AML-193 (cell line): ENCODE measurements at regions not wholly inside any gene's neighbourhood (a gene's known extent, or its start where the extent isn't known, plus 50 kb on each side); places are given as distances from the start of the nearest gene placed in this dataset.
A peak's percentile ranks its signal among the peaks of the same experiment; 100 is the strongest.

Experiments
- DNase-seq, 2 experiments: peaks; one replicate each; lab custom pipeline; 2025; lab: John Stamatoyannopoulos, UW

DNA sequence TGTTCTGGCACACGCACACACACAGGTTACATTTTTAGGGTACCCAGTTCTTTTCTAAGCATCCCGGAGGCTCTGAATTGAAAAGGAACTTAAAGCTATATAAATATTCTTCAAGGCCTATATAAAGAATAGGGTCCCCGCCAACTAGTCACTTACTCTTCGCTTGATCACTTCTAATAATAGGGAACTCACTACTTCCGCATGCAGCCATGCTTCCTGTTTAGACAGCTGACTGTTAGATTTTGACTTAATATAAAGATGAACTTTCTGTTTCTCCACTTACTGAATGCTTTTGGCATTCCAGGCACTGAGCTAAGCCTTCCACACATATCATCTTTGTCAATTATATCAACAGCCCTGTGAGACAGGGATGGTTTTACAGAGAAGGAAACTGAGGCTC, 259.6 kb downstream of the TSHZ3 start:
- DNase-seq: no peak

DNA sequence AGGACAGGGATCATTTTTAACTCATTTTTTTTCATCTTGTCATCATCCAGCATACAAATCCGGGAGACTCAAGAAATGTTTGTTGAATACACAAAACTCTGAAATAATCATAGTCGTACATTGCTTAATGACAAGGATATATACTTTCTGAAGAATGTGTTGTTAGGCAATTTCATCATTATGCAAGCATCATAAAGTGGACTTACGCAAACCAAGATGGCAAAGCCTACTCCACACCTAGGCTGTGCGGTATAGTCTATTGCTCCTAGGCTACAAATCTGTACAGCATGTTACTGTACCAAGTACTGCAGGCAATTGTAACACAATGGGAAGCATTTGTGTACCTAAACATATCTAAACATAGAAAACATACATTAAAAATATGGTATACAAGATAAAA, 264.1 kb downstream of the TSHZ3 start:
- DNase-seq: no peak

DNA sequence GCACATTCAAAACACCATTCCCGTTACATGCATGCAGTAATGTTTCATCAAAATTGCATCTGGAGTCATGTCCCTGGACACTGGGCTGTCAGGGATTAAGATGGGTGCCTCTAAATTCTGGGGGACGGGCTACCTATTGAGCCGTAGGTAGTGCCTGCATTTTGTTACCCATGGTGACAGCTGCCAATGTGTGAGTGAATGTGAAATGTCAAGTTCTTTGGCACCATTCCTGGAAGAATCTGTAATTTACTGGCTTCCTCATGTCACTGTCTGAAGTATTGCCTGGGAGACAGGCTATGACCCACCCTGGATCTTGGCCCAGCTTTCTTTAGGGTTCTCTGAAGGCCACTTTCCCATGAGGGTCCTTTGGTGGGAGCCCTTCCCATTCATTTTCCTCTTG, 266.1 kb downstream of the TSHZ3 start:
- no peak for DNase-seq

DNA sequence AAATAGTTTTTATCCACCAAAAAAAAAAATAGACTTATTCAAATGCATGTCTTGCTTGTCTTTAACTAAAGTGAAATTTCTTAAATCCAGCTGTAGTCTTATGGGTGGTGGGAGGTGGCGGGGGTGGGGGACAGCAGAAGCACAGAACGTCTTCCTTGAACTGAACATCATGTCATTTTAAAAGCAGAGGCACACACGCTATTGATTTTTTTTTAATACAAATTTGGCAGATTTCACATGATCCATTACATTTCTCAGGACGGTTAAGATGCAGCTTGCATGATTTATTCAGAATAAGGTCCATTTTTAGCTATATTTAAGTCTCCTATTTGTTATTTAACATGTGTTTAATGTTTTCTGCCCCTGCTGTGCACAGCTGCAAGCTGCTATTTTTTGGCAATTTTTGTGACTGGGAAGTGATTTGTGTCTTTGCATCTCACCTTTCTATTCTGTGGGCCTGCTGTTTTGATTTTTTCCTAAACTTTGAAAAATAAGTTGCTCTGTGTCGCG, 274.0 kb downstream of the TSHZ3 start:
- no peak for DNase-seq

DNA sequence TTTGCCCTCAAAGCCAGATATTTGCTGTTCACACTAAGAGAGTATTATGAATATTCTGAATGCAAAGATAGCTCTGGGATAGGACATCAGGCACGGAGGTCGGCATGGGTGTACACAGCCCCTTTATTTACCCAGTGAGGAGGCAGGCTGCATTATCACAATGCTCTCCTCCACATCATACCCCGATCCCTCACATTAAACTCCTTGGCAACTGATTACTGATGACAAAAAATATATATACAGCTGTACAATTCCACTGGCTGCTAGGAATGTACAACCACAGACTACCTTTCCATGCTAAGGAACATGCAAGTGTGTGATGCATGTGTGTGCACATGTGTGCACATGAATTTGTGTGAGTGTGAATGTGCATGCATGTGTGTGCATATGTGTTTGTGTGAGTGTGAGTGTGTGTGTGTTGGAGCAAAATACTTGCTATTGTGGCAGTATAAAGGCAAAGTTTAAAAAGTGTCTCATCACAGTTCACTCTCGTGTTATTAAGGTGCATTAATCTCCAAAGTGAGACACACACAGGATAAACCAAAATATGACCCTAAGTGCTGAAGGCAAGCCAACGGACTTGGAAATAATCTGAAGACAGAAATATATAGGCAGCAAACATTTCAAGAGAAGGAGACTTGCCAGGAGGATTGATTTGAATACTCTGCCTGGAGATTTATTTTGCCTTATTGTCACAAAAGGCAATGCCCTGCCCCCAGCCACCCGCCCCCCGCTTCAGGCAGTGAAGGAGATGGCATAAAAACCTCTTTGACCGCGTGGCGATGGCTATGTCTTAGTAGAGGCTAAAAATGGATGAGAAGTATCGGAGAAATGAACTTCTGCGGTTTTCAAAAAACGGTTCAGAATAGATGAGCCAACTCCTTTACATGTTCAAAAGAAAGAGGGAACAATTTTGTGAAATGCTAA, 274.8 kb downstream of the TSHZ3 start:
- no peak for DNase-seq

DNA sequence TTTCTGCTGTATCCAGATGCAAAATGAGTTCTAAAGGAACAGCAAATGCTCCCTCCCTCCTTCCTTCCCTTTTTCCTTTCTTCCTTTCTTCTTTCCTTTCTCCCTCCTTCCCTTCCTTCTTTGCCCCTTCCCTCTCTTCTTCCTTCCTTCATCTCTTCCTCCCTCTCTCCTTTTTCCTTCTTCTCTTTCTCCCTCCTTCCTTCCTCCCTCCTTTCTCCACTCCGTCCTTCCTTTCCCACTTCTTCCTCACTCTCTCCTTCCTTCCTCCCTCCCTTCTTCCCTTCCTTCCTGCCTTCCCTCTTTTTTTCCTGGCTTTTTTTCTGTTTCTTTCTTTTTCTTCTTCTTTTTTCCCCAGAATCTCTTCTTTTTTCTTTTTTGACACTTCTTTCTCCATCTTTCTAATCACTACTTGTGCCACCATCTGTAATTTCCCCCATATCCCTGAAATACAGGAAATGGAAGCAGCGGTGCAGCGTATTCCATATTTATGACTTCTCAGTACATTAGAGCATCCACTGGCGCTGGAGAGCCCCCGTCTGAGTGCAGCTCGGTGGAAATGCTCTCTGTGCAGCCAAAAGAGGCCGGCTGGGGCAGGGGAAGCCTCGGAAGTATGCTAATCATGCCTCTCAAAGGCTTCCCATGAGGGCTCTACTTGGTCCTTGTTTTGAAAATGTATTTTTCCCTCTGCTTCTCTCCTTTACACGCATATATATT, 275.6 kb downstream of the TSHZ3 start:
- DNase-seq: no peak

DNA sequence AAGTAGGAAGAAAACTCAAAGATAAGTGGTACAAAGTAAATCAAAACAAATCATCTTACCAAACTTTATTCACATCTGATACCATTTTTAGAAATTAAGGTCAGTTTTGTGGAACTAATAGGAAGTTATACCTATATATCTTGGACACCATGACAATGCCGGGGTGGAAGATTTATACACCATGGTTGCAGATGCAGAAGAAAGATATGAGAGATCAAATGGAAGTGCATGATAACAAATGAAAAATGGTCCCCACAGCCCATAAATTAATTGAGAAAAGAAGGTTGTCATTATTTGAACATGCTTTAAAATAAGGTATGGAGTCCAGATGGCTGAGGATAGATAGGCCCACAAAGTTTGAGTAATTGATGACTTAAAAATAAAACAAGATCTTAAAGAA, 276.8 kb downstream of the TSHZ3 start:
- DNase-seq: no peak

DNA sequence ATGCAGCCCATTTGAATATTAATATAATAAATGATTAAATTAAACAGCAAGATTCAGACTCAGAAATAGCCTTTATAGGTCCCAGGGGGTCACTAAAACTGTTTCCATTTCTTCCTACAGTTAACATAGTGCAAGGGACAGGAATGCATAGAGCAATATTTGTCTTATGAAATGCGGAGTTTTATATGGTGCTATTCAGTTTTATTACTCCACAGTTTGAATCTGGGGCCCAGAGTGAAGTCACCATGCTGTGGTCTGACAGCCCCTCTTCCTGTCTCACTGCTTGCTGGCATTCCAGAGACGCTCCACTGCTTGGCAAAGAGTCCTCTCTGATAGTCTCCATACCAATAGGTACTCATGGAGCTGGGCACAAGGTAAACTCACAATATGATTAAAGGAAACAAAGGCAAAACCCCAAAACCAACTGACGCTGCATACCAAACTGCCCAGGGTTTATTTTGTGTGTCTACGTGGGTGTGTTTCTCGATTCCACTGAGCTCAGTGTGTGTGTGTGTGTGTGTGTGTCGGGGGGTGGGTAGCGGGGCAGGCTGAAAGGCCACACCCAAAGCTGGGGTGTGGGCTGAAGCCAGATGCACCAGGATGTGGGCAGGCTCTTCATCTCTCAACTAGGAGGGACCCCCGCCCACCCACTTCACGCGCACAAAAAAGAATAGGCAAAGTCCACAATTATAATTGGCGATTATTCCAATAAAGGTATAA, 277.9 kb downstream of the TSHZ3 start:
- no peak for DNase-seq

DNA sequence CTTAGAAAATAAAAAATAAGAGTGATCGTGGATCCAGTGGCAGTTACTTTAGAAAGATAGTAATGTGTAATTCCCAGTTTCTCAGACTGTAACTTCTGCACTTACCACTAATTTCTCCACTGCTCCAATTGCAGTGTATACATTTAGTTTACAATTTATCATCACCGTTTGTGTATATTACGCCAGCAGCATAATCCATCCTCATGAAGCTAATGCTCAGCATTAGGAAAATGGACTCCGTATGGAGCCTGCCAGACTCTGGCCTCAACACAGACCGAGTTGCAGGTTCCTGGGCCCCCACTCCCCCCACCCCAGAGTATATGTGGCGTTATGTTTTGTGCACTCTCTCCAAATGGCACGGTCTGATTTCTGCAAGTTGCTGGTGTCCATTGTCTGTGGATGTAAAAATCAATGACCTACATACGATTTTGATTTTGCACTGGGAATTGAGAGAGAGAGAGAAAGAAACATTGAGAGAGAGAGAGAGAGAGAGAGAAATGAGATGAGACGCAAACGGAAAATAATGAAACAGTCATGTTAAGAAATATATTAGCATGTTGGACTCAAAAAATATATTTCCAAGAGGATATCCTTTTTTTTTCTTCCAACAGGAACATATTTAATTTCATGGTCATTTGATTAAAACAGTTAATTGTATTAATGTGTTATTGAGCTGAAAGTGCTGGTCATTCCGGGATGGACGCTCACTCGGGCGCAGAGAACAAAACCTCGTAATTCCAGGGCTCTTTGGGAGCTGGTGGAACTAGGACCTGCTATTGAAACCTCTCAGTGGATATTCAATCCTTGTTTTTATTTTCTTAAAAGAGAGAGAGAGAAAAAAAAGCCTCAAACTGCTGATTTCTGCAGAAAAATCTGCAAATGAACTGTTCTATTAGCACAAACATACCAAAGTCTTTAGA, 278.8 kb downstream of the TSHZ3 start:
- DNase-seq: no peak

DNA sequence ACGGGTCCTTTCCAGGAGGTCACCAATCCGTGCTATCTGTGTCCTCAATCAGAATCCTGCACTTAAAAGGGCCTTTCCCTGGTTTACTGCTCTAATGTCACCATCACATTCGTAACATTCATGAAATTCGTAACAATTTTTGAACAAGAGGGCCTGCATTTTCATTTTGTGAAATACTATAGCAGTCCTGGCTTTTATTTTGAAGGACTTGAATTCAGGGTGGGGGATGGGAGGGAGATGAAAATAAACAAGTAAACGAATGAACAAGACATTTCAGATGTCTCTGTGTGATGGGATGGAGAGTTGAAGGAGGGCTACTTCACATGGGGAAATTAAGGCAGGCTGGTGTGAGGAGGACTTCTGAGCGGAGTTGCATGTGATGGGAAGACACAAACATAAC, 281.0 kb downstream of the TSHZ3 start:
- no peak for DNase-seq

DNA sequence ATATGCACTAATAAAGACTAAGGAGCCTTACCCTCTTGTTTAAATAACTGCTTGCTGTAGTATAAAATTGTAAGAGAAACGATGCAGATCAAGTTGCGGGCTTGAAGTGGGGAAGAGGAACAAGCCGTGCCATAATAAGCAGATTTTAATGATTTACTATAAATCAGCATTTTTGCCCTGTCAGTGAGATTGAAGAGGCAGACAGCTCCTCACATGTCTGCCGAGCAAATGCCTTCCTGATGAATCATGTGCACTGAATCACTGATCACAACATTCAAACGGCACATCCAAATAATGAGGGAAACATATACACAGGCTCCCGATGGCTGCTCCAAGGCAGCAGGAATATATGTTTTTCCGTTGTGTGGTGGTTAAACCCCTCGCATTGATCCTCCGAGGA, 282.9 kb downstream of the TSHZ3 start:
- DNase-seq: no peak

DNA sequence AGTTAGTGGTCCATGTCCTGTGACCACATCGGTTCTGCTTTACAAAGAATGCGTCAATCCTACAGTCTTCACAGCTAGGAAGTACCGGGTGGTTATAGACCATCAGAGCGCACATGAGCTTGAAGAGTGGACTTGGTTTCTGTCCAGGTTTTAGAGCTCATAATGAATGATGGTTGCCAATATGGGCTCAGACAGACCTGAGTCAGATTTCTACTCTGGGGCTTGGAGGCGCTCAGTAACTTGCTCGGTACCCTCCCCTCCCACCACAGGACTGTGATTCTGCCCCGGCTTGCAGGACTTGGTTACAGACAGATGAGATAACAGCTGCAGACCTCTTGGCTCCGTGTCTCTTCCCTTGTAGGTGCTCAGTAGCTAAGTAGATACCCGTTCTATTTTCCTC, 284.7 kb downstream of the TSHZ3 start:
- DNase-seq: no peak

DNA sequence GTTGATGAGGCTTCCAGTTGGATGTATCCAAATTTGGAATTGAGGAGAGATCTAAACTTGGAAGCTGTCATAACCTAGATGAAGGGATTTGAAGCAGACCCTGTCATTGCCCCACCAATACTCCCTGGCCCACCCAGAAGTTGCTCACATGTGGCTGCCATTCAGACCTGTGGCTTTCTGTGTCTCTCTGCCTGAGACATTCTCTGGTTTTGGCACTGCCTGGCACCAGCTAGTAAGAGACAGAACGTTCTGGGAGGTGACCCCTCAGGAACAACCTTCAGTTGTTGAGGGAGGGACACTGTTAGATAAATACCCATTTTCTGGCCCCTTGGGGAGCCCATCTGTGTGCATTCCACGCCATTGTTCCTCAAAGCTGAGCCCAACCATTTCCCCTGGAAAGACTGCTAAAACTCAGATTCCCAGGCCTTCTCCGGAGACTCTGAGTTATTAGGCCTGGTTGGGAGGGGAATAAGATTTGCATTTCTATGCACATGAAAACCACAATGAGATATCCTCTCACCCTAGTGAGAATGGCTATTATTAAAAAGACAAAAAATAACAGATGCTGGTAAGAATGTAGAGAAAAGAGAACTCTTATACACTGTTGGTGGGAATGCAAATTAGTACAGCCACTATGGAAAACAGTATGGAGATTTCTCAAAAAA, 290.4 kb downstream of the TSHZ3 start:
- DNase-seq: no peak

DNA sequence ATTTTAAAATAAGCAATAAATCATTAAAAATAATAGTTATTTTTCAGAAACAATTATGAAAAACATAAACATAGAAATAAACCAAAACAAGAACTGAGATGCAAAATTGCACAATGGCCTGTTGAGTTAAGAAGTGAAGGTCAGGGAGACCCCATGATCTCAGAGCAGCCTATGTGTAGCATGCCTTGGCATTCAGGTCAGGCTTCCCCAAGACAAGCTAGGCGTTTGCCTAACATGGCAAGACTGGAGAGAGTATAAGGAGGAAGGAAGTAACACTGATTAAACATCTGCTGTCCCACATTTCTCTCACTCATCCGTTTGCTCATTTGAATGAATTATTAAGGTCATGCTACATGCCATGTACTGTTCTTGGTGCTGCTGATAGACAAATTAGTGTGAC, 291.8 kb downstream of the TSHZ3 start:
- DNase-seq: no peak

DNA sequence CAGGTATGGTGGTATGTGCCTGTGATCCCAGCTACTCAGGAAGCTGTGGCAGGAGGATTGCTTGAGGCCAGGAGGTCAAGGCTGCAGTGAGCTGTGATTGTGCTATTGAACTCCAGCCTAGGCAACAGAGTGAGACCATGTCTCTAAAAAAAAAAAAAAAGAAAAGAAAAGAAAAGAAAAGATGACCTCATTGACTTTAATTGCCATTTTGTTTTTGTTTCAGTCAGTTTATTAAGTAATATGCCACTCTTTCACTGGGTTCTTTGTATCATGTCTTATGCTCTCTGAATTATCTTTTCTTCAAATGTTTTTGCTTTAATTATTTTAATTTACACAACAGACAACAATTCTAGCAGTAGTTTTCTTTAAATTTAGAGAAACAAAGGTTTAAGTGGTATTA, 293.8 kb downstream of the TSHZ3 start:
- DNase-seq: no peak

DNA sequence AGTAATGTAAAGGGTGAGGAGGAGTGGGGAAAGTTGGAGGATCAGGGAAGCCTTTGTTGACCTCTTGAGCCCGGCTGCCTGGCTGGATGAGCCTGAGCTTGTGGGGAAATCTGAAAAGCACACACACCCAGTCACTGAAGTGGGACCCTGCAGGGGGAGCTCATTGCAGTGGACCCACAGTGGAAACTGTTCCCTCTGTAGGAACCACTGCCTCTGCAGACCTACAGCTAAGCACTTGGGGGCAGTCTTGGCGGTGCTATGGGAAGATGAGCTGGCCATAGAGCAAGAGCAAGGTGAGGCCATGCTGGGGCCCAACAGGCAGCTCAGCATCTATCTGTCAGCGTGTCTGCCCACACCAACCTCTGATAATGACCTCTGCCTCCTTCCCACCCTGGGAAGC, 294.8 kb downstream of the TSHZ3 start:
- DNase-seq: peak; percentile 2 to 20

DNA sequence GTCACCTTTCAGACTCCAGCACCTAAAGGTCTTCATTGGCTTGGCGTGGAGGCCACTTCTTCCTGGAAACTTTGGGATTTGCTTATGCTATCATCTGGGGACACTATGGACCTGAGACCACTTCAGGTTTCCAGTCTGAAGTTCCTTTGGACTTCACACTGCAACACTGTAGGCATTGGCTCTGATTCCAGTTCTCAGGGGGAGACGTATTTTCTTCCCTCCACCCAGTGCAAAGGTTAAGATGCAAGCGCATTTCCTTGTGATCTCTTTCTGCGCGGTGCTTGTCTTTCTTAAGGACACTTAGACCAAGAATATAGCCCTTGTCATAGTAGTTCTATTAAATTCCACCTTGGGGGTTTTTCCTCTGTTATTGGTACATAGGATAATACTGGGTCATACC, 299.8 kb downstream of the TSHZ3 start:
- no peak for DNase-seq

DNA sequence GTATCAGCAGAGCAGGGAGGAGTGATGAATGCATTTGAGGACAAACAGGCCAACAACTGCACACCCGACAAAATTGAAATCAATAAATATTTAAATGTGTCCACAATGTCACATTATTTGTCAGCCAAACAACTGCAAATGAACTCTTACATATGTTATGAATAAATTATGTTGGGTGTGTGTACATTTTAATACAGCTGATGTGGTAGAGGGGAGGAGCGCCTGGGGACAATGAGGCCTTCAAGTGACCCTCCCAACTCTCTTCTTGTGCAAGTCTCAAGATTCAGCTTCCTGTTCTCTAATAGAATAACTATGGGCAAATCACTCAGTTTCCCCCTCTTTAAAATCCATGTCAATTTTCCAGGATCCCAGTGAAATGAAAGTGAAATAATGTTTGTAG, 303.2 kb downstream of the TSHZ3 start:
- no peak for DNase-seq

DNA sequence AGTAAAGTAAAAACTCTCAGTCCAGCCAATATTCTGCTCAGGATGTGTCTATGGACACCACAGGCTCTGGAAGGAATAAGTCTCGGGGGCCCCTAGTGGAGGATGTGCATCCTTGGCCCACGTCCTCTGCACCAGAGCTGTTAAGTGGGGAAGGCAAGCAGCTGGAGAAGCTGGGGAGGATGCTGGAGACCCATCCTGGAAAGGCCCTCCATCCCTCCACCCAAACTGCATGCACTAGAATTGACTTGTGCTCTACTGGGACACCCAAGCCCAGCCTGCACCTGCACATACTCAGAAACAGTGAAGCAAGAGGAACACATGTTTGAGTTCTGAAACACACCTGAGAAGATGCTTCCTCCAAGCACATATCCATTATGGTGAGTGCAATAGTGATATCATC, 307.8 kb downstream of the TSHZ3 start:
- DNase-seq: no peak

DNA sequence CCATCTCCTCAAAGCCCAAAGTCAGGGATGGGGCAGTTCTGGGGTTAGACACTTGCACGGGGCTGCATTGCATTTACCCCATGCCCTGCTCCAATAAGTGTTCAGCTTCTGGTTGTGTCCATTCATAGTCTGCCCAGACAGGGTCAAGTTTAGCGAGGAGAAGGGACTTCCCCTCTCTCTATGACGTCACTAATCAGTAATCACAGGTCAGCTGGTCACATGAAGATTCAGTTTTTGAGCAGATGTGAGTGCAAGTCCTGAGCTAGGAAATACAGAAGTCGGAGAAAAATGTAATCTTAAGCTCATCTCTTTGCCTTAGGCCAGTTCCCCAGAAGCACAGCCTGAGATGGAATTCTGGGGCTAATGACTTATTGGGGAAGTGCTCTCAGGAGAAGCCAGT, 310.1 kb downstream of the TSHZ3 start:
- no peak for DNase-seq
